SK-N-MC (cell line): ENCODE measurements at regions not wholly inside any gene's neighbourhood (a gene's known extent, or its start where the extent isn't known, plus 50 kb on each side); places are given as distances from the start of the nearest gene placed in this dataset.

ENCODE experiments used
- EZH2 ChIP-seq: fragments of 200-600 bp; sonication (generic); IDR thresholded peaks from one replicate; pipeline ENCODE4 v1.6.1; 2017; ENCODE audit warnings: antibody characterized with exemption
- POLR2AphosphoS5 ChIP-seq: IDR thresholded peaks from 2 replicates; pipeline ENCODE4 v1.6.1; 2012; ENCODE audit warnings: mild to moderate bottlenecking, low read depth, low read length, borderline replicate concordance

GRCh38 chr18:60500960-60501359 is 128.4 kb upstream of the MC4R start:
- TF ChIP-seq POLR2AphosphoS5 (no peak), EZH2 (no peak)
